Activated gamma-delta T cell treated with anti-CD3 and anti-CD28 coated beads, Interleukin-2, amount 50 U/mL, for 16 hours (primary cell): ENCODE measurements at regions not wholly inside any gene's neighbourhood (a gene's known extent, or its start where the extent isn't known, plus 50 kb on each side); places are given as distances from the start of the nearest gene placed in this dataset.
"Not testable (repeated sequence)": the region's sequence is repeated elsewhere in the genome, so short reads cannot be mapped to it uniquely, and the experiment has no call there.

Experiments
- DNase-seq: peaks from one replicate; pipeline ENCODE4 v3.0.0-alpha.2; 2020; ENCODE audit warnings: low read depth

- DNase-seq, result not testable (repeated sequence)
Measured at GRCh38 chr22:22822553-22822952, 65.1 kb upstream of the IGLL5 start.

GRCh38 chr22:22823131-22823810, 64.3 kb upstream of the IGLL5 start:
- no peak for DNase-seq

GRCh38 chr22:22824340-22825212, 63.0 kb upstream of the IGLL5 start:
- DNase-seq, result no peak

- DNase-seq, result no peak
Measured at GRCh38 chr22:22825213-22825593, 62.4 kb upstream of the IGLL5 start.

- DNase-seq, result no peak
Measured at GRCh38 chr22:22827187-22827939, 60.3 kb upstream of the IGLL5 start.

- DNase-seq, result no peak
Measured at GRCh38 chr22:22830193-22830592, 57.4 kb upstream of the IGLL5 start.

- DNase-seq, result no peak
Measured at GRCh38 chr22:22830957-22831688, 56.5 kb upstream of the IGLL5 start.

- DNase-seq, result no peak
Measured at GRCh38 chr22:22833059-22833458, 54.6 kb upstream of the IGLL5 start.

- DNase-seq, result no peak
Measured at GRCh38 chr22:22833488-22833887, 54.1 kb upstream of the IGLL5 start.

GRCh38 chr22:22834204-22834603, 53.4 kb upstream of the IGLL5 start:
- DNase-seq, result no peak

- no peak for DNase-seq
Measured at GRCh38 chr22:22834783-22835182, 52.8 kb upstream of the IGLL5 start.

- DNase-seq, result no peak
Measured at GRCh38 chr22:22835242-22835641, 52.4 kb upstream of the IGLL5 start.

GRCh38 chr22:22835771-22836291, 51.8 kb upstream of the IGLL5 start:
- DNase-seq, result no peak

GRCh38 chr22:22836635-22837034, 51.0 kb upstream of the IGLL5 start:
- DNase-seq, result no peak
